OCI-M1 (cell line): ENCODE measurements at regions not wholly inside any gene's neighbourhood (a gene's known extent, or its start where the extent isn't known, plus 50 kb on each side); places are given as distances from the start of the nearest gene placed in this dataset.

Experiments
- DNase-seq: peaks from one replicate; lab custom pipeline; 2025; lab: John Stamatoyannopoulos, UW

DNA sequence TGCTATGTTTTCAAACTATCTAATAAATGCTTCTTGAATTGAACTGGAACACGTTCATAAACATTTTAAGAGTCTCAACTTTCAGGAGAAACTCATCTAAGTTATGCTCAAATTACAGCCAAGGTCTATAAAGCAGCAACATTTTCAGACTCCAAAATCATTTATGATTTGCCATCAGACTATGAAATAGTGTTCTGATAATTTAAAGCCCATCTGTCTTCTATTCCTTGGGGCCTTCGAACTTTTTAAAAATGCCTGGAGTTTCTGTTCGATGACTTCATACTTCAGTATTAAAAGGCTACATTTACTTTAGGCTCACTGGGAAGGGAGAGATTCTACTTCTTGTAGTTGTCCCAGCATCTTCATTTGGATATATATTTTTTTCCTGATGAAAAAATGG, 73.6 kb upstream of the NXPH2 start:
- DNase-seq = no peak

DNA sequence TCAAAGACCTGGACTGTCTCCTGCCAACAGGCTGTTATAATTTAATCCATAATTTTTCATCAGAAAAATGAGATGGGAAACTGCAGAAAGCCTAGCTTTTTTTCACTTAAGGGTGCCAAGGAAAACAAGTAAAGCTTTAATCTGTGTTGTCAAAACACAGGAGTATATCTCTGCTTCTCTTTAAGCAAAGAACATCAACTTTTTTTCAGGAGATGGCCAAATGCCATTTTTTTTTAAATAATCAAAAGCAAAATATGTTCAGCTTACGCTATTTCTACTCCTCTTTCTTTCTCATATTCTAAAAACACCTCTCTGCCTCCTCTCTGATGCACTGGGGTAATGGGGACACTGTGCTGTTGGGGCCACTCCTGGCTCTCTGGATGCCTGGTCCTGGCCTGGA, 73.1 kb upstream of the NXPH2 start:
- no peak for DNase-seq

DNA sequence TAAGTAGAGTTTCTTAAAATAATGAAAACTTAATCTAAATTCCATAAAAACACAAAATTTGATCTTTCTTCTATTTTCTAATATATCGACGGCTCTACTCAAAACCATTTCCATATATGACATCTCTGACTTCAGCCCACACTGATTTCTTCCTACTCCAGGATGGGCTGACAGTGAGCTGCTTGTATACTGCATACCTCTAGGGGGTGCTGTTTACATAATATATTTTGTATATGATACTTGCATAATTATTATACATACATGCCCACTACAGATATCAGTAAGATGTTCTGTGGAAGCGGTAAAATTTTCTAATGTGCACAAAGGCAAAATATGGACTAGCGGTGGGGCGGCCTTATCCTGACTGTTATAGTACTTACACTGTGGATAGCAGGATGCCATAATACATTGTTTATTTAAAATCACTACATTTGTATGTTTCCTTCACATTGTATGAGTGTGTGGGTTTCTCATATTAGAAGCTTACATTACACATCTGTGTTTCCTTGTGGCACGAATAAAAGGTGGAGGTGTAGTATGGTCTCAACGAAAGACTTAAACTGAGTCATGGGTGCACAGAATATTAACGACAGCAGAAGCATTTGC, 66.1 kb upstream of the NXPH2 start:
- peak; percentile 72 for DNase-seq

DNA sequence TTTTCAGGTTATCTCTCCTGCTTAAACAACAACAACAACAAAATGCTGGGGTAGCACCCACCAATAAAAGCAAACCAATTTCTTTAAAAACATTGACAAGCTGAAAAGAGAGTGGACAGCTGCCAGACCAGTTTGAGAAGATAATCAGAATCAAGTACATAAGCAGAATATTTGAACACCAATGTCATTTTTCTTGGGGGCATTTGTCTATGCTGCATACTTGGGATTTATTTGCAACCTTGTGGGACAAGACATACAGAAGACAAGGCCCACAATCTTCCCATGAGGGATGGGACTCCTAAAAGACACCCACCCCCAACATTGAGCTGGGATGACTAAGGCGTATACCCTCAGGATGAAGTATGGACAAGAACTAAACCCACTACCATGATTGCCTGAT, 62.2 kb upstream of the NXPH2 start:
- no peak for DNase-seq

- no peak for DNase-seq
Measured at GRCh38 chr2:138841459-138841858, 61.3 kb upstream of the NXPH2 start.

DNA sequence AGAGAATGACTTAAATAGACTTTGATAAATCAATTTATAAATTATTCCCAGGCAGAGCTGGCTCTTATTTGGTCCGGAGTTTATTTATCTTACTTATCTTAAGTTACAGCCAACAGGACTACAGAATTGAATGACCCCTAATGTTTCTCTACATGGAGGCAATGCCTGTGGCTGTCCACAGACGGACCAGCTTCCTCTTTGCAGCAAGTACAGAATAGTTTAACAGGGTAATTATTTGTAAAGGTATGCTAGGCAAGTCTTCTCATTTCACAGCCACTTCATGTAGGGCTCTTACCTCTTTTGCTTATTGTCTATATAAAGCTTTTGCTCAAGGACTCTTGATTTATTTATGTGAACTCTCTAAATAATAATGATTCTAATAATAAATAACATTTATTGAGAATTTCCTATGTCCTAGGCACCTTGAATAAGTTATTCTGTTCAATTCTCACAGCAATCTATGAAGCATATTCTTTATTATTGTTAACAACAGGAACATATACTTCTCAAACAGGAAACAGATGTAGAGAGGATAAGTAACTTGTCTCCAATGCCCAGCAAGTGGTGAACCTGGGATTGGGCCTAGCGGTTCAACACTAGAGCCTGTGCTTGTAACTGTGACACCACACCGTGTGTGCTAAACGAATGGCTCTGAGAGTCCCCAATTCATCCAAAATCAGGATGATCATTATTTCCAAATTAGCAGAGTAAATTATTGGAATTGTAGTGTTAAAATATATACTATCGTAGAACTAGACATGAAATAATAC, 58.8 kb upstream of the NXPH2 start:
- no peak for DNase-seq

GRCh38 chr2:138831691-138832090, 51.5 kb upstream of the NXPH2 start:
- no peak for DNase-seq

DNA sequence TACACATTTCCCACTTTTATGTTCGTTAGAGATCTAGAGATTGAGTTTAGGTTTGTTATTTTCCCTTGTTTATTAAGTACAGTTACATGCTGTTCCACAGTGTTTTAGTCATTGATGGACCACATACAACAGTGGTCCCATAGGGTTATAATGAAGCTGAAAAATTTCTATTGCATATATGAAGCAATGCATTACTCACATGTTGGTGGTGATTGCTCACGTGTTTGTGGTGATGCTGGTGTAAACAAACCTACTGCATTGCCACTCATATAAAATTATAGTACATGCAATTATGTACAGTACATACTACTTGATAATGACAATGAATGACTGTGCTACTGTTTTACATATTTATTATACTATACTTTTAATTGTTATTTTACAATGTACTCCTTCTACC, 51.0 kb upstream of the NXPH2 start:
- DNase-seq = no peak

DNA sequence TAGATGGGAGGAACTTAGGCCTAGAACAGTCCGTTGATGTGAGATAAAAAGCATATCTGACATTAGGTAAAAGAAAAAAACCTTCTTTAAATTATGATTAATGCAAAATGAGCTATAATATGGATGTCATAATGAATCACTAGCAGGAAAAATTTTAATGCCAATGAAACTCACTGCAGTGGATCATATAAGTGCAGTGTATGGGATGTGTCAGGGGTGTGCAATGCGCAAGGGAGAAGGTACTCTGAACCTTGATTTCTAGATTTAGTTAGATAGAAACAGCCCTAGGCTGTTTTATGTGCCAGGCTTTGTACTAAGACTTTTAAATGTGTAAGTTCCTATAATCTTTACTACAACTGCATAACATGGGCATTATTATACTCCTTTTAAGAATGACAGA, 50.4 kb upstream of the NXPH2 start:
- DNase-seq = no peak
